HG02852 (cell line): ENCODE measurements at regions not wholly inside any gene's neighbourhood (a gene's known extent, or its start where the extent isn't known, plus 50 kb on each side); places are given as distances from the start of the nearest gene placed in this dataset.
"Not testable (repeated sequence)": the region's sequence is repeated elsewhere in the genome, so short reads cannot be mapped to it uniquely, and the experiment has no call there.

Source experiments
- ATAC-seq: cut with Tn5 transposase; IDR thresholded peaks from one replicate; pipeline ENCODE4 v1.9.1; 2021; ENCODE audit warnings: mild to moderate bottlenecking, moderate library complexity; ENCODE audit not compliant: unreplicated experiment

DNA sequence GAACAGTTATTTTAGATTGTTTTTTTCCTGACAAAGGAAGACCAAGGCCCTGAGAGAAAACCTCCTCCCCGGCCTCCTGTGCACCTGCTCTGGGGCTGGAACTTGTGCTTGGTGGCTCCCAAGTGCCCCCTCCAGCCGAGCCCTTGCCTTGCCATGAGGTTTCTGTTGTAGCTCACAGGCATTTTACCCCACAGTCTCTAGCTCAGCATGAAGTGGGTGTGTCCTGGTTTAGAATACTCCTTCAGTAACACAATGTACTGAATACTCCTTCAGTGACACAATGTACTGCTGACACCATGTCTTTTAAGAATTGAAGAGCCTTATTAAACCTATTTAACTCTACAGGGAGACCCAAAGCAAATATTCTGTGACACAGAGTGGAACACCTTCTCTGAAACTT lies 116.1 kb downstream of the OR4M2 start:
- not testable (repeated sequence) for ATAC-seq

DNA sequence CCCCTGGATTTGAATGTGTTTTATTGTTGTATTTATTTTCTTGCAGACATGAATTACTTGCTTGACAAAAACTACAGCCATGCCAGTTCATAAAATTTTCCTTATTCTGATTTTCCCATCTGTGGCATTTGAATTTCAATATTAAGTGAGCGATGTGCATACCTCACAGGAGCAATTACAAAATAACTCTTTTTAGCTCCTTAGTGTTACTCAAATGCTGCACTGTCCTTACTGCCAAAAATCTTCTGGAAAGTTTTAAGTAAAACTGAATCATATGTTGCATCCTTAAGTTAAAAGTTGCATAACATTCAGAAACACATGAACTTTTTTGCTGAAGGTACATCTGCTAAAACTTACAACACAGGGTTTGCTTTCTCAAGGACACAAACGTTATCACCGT lies 120.1 kb downstream of the OR4M2 start:
- not testable (repeated sequence) for ATAC-seq

- not testable (repeated sequence) for ATAC-seq
These were observed 121.8 kb downstream of the OR4M2 start for GRCh38 chr15:22201993-22202659.

DNA sequence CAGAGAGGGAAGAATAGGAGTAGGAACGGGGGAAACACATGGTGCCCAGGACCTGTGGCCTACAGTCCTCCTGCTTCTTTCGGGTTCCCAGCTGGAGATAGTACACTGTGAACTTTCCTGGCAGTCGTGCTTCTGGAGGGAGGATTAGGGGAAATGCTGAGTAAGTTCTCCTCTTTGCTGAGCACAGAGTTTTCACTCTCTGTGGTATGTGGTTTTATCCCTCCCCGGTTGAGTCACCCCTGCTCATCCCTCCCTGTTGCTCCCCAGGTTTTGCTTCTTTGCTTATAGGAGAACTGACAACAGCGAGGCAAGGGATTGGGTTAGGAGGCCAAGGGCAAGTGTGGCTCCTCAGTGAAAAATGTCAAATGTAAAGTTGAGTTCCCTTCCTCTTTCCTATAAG lies 122.9 kb downstream of the OR4M2 start:
- ATAC-seq = peak; percentile 56

GRCh38 chr15:22209086-22209485 lies 128.8 kb downstream of the OR4M2 start:
- ATAC-seq = not testable (repeated sequence)

- not testable (repeated sequence) for ATAC-seq
These were observed 142.3 kb downstream of the OR4M2 start for GRCh38 chr15:22222596-22222995.

GRCh38 chr15:22224241-22224671 lies 143.9 kb downstream of the OR4M2 start:
- ATAC-seq = no peak

GRCh38 chr15:22224961-22225360 lies 144.6 kb downstream of the OR4M2 start:
- not testable (repeated sequence) for ATAC-seq

- no peak for ATAC-seq
These were observed 145.9 kb downstream of the OR4M2 start for GRCh38 chr15:22226034-22226790.

DNA sequence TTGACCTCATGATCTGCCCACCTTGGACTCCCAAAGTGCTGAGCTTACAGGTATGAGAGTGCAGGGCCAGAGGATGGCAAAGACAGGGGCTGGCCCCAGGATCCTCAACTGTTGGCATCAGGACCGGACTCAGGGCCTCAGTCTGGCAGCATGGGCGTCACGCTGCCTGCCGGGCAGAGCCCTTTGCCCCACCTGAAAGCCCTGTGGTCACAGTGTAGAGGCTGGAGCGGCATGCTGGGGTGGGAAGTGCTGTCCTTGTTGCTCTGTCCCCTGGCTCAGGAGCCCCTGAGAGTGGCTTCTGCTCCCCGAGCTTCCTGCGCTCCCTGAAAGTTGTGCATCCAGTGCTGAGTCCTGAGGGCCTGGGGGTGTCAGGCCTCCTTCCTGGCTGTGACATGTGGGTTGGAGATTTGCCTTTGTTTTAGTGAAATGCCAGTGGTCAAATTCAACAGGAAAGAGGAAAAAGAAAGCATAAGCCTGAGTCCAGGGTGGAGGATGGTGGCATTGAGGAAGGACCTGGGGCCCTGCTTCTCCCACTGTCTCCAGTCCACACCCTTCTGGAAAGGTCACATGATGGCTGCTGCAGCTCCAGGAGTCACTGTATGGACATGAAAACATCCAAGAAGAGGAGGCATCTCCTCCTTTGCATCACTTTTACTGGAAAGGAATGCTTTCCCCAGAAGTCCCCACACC lies 147.2 kb downstream of the OR4M2 start:
- no peak for ATAC-seq

- no peak for ATAC-seq
These were observed 147.9 kb downstream of the OR4M2 start for GRCh38 chr15:22228101-22228762.

- ATAC-seq = no peak
These were observed 149.9 kb downstream of the OR4M2 start for GRCh38 chr15:22229990-22230819.

- ATAC-seq = no peak
These were observed 151.3 kb downstream of the OR4M2 start for GRCh38 chr15:22231603-22232002.

DNA sequence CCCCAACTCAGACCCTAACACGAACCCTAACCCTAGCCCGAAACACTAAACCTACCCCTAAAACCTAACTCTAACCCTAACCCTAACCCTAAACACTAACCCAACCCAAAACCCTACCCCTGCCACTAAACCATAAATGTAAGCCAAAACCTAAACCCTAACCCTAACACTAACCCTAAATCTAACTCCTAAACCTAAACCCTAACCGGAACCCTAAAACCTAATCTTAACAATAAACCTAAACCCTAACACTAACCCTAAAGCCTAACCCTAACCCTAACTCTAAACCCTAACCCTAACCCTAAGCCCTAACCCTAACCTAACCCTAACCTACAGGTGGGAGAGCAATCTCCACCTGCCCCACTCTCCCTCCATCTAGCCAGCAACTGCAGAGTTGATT lies 152.3 kb downstream of the OR4M2 start:
- ATAC-seq = no peak

GRCh38 chr15:22235261-22235930 lies 155.1 kb downstream of the OR4M2 start:
- ATAC-seq = not testable (repeated sequence)

DNA sequence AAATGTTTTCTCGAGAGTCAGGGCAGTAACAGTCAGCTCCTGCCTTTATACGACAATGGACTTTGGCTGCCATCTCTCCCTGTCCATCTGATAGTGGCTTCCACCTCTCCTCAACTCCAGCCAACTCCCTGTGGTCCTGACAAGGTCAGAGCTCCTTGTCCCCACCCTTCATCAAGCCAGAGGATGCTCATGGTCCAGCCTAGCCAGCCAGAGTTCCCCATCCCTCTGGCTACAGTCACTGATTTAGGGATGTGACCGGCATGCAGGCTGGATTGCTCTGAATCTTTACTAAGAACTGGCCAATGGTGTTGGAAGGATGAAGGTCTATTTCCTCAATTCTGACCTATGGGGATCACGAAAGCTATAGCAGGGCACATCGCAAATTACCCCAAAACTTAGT lies 156.1 kb downstream of the OR4M2 start:
- no peak for ATAC-seq

GRCh38 chr15:22237891-22238275 lies 157.6 kb downstream of the OR4M2 start:
- ATAC-seq = no peak

DNA sequence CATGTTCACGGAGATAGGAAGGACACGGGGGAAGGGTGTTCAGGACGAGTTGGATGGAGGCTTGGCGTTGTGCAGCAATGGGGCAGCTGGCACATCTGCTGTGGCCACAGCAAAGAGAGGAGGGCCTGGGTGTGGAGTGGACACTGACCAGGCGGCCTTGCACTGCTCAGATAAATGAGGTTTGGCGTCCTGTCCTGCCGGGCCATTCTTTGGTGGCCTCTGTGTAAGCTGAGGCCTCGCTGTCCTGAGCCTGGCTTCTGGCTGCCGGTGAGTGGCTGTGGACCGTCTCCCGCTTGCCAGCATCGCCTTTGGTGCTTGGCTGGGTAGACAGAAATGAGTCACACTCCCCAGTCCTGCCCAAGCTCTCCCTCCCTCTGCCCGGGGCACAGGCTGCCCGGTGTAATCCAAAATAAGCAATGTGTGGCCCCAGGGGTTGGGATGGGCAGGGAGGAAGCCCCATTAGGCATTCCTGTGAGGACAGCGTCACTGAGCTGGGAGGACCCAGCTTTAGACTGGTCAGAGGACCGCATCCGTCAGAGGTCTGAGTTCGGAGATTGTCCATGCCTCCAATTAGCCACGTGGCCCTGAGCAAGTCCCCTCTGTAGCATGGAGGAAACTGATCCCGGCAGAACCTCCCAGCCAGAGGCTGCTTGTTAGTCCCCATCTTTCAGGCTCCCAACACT lies 158.1 kb downstream of the OR4M2 start:
- not testable (repeated sequence) for ATAC-seq
